ENCODE measurements at regions not wholly inside any gene's neighbourhood (a gene's known extent, or its start where the extent isn't known, plus 50 kb on each side); places are given as distances from the start of the nearest gene placed in this dataset.

- H3K27ac ChIP-seq (ENCODE audit: low read length), result no peak overlapping the region
- intact Hi-C loops (cut with micrococcal nuclease; ENCODE audit: unreplicated experiment) (no loop called here), in situ Hi-C loops (cut with HindIII; ENCODE audit: low pct_unique_long_range_greater_than_20kb, low sequenced_read_pairs) (no loop called here)
- CTCF ChIA-PET, result no interaction called here
- DNase-seq (ENCODE audit: low read depth, low spot score) (no peak), ATAC-seq (no peak)
- POLR2A ChIA-PET, result no interaction called here
- TF ChIP-seq CTCF (IDR thresholded peaks at IDR 0.05) (no peak), POLR2AphosphoS5 (IDR thresholded peaks at IDR 0.05; ENCODE audit: low read depth, low read length) (no peak), TCF7L2 (IDR thresholded peaks at IDR 0.05; ENCODE audit: low read depth, low read length) (no peak), SIN3A (IDR thresholded peaks at IDR 0.05; ENCODE audit: borderline replicate concordance, insufficient read depth, low read depth, low read length) (no peak), REST (IDR thresholded peaks at IDR 0.05; ENCODE audit: insufficient read depth in 1 of 2, low read depth in 2 of 2, low read length in 1 of 2) (no peak)
- BruUV-seq (replicated peaks), result no TSS peak
- no peak overlapping the region for H3K4me3 ChIP-seq (ENCODE audit: low read depth in 2 of 2, low read length in 2 of 2)
- no peaks in the 10 kb centered on the region for H3K9me3 ChIP-seq (ENCODE audit: control insufficient read depth, insufficient read depth, low read depth, low read length)
- no peaks in the 10 kb centered on the region for H3K36me3 ChIP-seq (ENCODE audit: control insufficient read depth, insufficient read depth, low read length)
- H3K27me3 ChIP-seq (ENCODE audit: control insufficient read depth, insufficient read depth, low read length), result no peaks in the 10 kb centered on the region
- H3K4me1 ChIP-seq (ENCODE audit: control insufficient read depth, insufficient read depth, low read length), result peaks cover 8% of the 10 kb centered on the region
These were observed 94.7 kb upstream of the RUNX3 start for GRCh38 chr1:25024615-25025350.

- Histone ChIP-seq H3K4me3 (ENCODE audit: low read depth in 2 of 2, low read length in 2 of 2) (no peak overlapping the region), H3K27ac (ENCODE audit: low read length) (no peak overlapping the region), H3K9me3 (ENCODE audit: control insufficient read depth, insufficient read depth, low read depth, low read length) (no peaks in the 10 kb centered on the region), H3K36me3 (ENCODE audit: control insufficient read depth, insufficient read depth, low read length) (no peaks in the 10 kb centered on the region), H3K27me3 (ENCODE audit: control insufficient read depth, insufficient read depth, low read length) (no peaks in the 10 kb centered on the region), H3K4me1 (ENCODE audit: control insufficient read depth, insufficient read depth, low read length) (peaks cover 8% of the 10 kb centered on the region)
- TF ChIP-seq REST (IDR thresholded peaks at IDR 0.05; ENCODE audit: insufficient read depth in 1 of 2, low read depth in 2 of 2, low read length in 1 of 2) (no peak), SIN3A (IDR thresholded peaks at IDR 0.05; ENCODE audit: borderline replicate concordance, insufficient read depth, low read depth, low read length) (no peak), TCF7L2 (IDR thresholded peaks at IDR 0.05; ENCODE audit: low read depth, low read length) (no peak), POLR2AphosphoS5 (IDR thresholded peaks at IDR 0.05; ENCODE audit: low read depth, low read length) (no peak), CTCF (IDR thresholded peaks at IDR 0.05) (no peak)
- ChIA-PET CTCF (no interaction called here), POLR2A (no interaction called here)
- no TSS peak for BruUV-seq (replicated peaks)
- ATAC-seq (no peak), DNase-seq (ENCODE audit: low read depth, low spot score) (no peak)
- intact Hi-C loops (cut with micrococcal nuclease; ENCODE audit: unreplicated experiment), result loop anchor here (1.0 kb wide), 1 partner anchor 12 kb away; no protein-coding TSS in a partner anchor
- in situ Hi-C loops (cut with HindIII; ENCODE audit: low pct_unique_long_range_greater_than_20kb, low sequenced_read_pairs), result no loop called here
These were observed 93.8 kb upstream of the RUNX3 start for GRCh38 chr1:25023826-25024225.
